Activated CD8-positive, alpha-beta memory T cell treated with anti-CD3 and anti-CD28 coated beads, Interleukin-2, amount 10 ng/mL, durations not matched to agents 7 days and 5 days (primary cell): ENCODE measurements at regions not wholly inside any gene's neighbourhood (a gene's known extent, or its start where the extent isn't known, plus 50 kb on each side); places are given as distances from the start of the nearest gene placed in this dataset.

ENCODE experiments used
- ATAC-seq: fragments of 150-1000 bp; cut with Tn5 transposase; one replicate; pipeline ENCODE4 v1.10.0; 2021; ENCODE audit warnings: moderate library complexity
- CTCF ChIA-PET: fragments of 350-600 bp; sonication (Branson Sonifier 250); formaldehyde crosslinking; loops from one replicate; lab custom pipeline; 2021; ENCODE audit warnings: antibody characterized with exemption; lab: Charles Lee
- DNase-seq: peaks from one replicate; pipeline ENCODE4 v3.0.0-alpha.2; 2020
- H3K27ac Mint-ChIP-seq: one replicate; pipeline ENCODE4 v1.8.0; 2021; ENCODE audit warnings: mild to moderate bottlenecking, mixed read lengths
- H3K27me3 Mint-ChIP-seq: one replicate; pipeline ENCODE4 v1.8.0; 2021; ENCODE audit warnings: mixed read lengths
- H3K36me3 Mint-ChIP-seq: one replicate; pipeline ENCODE4 v1.8.0; 2021; ENCODE audit warnings: mild to moderate bottlenecking, mixed read lengths
- H3K4me1 Mint-ChIP-seq: one replicate; pipeline ENCODE4 v1.8.0; 2021; ENCODE audit warnings: mixed read lengths
- H3K4me3 Mint-ChIP-seq: one replicate; pipeline ENCODE4 v1.8.0; 2021; ENCODE audit warnings: mild to moderate bottlenecking, moderate library complexity, mixed read lengths
- H3K9me3 Mint-ChIP-seq: one replicate; pipeline ENCODE4 v1.8.0; 2022; ENCODE audit warnings: low read depth, mixed read lengths

- ATAC-seq, result no peak
- no peak overlapping the region for H3K27ac Mint-ChIP-seq
- no peak for DNase-seq
- no peak overlapping the region for H3K4me3 Mint-ChIP-seq
- peaks cover 2% of the 10 kb centered on the region for H3K9me3 Mint-ChIP-seq
- CTCF ChIA-PET, result no interaction called here
- H3K4me1 Mint-ChIP-seq, result no peaks in the 10 kb centered on the region
- H3K27me3 Mint-ChIP-seq, result no peaks in the 10 kb centered on the region
- H3K36me3 Mint-ChIP-seq, result no peaks in the 10 kb centered on the region
These were observed 223.2 kb upstream of the ZNF507 start for GRCh38 chr19:32122258-32122657.

DNA sequence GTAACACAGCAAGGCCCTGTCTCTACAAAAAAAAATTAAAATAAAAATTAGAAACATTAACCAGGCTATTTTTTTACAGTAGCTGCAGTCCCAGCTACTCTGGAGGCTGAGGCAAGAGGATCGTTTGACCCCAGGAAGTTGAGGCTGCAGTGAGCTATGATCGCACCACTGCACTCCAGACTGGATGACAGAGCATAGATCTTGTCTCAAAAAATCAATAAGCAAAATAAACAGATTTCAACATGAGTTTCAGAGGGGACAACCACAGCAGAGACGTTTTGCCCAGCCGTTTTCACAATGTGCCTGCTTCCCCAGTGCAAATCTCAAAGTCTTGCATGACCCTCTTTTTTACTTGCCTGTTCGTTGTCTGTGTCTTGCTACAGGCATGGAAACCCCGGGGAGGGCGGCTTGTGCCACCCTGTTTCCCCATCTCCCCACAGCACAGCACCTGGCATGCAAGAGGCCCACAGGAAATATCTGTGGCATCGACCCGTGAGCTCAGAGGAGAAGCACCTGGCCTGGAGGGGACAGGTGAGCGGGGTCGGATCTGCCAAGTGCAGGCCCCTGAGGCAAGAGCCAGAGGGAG lies 222.0 kb upstream of the ZNF507 start:
- DNase-seq, result no peak
- Mint-ChIP-seq H3K9me3 (peaks cover 2% of the 10 kb centered on the region), H3K36me3 (no peaks in the 10 kb centered on the region), H3K27ac (no peak overlapping the region), H3K4me1 (no peaks in the 10 kb centered on the region), H3K27me3 (no peaks in the 10 kb centered on the region), H3K4me3 (no peak overlapping the region)
- no peak for ATAC-seq
- CTCF ChIA-PET, result no interaction called here

DNA sequence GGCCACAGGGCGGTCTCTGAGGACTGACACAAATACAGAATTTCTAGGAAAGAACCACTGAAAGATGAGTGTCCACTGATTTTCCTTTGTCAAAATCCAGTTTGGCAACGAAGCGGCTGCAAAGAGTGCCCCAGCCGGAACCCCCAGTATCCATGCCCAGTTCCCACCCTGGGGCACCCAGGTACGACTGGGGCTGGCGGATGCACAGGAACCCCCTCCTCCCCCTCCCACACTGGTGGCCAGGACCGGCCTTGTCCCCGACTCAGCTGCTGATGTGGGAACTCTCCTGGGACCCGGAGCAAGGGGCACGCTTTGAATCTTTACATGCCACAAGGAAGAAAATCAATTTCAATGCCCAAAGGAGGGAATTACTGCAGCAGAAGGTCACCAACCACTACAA lies 220.8 kb upstream of the ZNF507 start:
- CTCF ChIA-PET, result no interaction called here
- Mint-ChIP-seq H3K36me3 (no peaks in the 10 kb centered on the region), H3K4me3 (no peak overlapping the region), H3K27ac (no peak overlapping the region), H3K9me3 (peaks cover 2% of the 10 kb centered on the region), H3K4me1 (no peaks in the 10 kb centered on the region), H3K27me3 (no peaks in the 10 kb centered on the region)
- ATAC-seq (no peak), DNase-seq (no peak)

GRCh38 chr19:32129141-32129540 lies 216.3 kb upstream of the ZNF507 start:
- Mint-ChIP-seq H3K36me3 (no peaks in the 10 kb centered on the region), H3K9me3 (no peaks in the 10 kb centered on the region), H3K27ac (no peak overlapping the region), H3K4me1 (no peaks in the 10 kb centered on the region), H3K4me3 (no peak overlapping the region), H3K27me3 (no peaks in the 10 kb centered on the region)
- CTCF ChIA-PET, result no interaction called here
- DNase-seq, result no peak
- no peak for ATAC-seq

DNA sequence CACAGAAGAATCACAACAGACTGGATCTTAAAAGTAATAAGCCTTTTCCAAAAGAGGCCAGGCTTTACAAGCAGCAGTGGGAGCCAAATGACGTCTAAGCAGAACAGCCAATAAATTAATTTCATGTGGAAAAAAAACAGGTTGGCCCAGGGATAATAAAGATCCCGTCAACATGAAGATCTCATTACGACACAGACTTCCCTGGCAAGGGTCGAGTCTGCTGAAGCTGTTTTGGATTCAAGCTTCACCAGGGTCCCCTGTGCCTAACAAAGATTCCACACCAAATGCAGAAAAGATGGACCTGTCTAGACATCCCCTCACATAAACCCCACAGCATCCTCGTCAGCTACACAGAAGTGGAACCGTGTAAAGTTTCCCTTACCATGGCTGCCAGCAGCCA lies 215.1 kb upstream of the ZNF507 start:
- Mint-ChIP-seq H3K36me3 (no peaks in the 10 kb centered on the region), H3K4me3 (no peak overlapping the region), H3K27me3 (no peaks in the 10 kb centered on the region), H3K27ac (no peak overlapping the region), H3K4me1 (no peaks in the 10 kb centered on the region), H3K9me3 (no peaks in the 10 kb centered on the region)
- ATAC-seq (no peak), DNase-seq (no peak)
- CTCF ChIA-PET, result no interaction called here

GRCh38 chr19:32131005-32131404 lies 214.4 kb upstream of the ZNF507 start:
- no peaks in the 10 kb centered on the region for H3K27me3 Mint-ChIP-seq
- ATAC-seq (no peak), DNase-seq (no peak)
- no peaks in the 10 kb centered on the region for H3K9me3 Mint-ChIP-seq
- H3K27ac Mint-ChIP-seq, result no peak overlapping the region
- no peaks in the 10 kb centered on the region for H3K36me3 Mint-ChIP-seq
- no peaks in the 10 kb centered on the region for H3K4me1 Mint-ChIP-seq
- CTCF ChIA-PET, result no interaction called here
- H3K4me3 Mint-ChIP-seq, result no peak overlapping the region

GRCh38 chr19:32138416-32138815 lies 207.0 kb upstream of the ZNF507 start:
- no peaks in the 10 kb centered on the region for H3K36me3 Mint-ChIP-seq

DNA sequence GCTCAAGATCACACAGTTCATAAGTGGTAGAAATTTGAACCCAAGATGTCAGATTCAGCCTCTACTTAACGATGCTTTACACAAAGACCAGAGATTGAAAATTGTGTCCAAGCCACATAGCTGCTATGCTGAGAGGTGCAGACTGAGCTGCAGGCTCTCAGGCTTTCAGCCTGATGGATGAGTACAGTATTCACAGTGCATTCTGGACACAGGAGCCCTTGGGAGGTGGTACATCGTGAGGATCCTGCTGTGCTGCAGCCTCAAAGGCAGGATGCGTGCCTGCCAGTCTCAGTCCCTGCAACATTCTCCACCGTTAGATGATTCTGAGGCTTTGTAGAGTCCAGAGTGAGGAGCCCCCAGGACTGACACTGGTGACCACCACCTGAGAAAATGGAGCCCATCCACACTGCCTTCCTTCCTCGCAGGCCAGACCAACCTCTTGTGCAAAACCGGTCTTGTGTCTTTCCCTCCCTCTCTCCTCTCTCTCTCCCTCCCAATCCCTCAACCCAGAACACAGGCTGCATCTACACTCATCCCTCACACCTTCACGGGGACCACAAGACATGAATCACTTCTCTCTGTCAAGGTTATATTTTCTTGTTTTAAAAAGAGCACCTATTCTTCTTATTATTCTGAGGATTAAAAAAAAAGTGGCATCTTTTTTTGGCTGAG lies 203.4 kb upstream of the ZNF507 start:
- Mint-ChIP-seq H3K4me3 (no peak overlapping the region), H3K36me3 (no peaks in the 10 kb centered on the region), H3K27me3 (no peaks in the 10 kb centered on the region), H3K9me3 (peaks cover 12% of the 10 kb centered on the region), H3K27ac (no peak overlapping the region), H3K4me1 (no peaks in the 10 kb centered on the region)
- ATAC-seq (no peak), DNase-seq (no peak)
- CTCF ChIA-PET, result no interaction called here

More at GRCh38 chr19:32138416-32138815, 207.0 kb upstream of the ZNF507 start:
- Mint-ChIP-seq H3K27me3 (no peaks in the 10 kb centered on the region), H3K4me1 (no peaks in the 10 kb centered on the region), H3K4me3 (no peak overlapping the region), H3K27ac (no peak overlapping the region), H3K9me3 (no peaks in the 10 kb centered on the region)
- CTCF ChIA-PET, result no interaction called here
- DNase-seq (no peak), ATAC-seq (no peak)

GRCh38 chr19:32146664-32147063 lies 198.7 kb upstream of the ZNF507 start:
- no peak for DNase-seq
- ATAC-seq, result no peak
- Mint-ChIP-seq H3K4me1 (no peaks in the 10 kb centered on the region), H3K27ac (no peak overlapping the region), H3K36me3 (no peaks in the 10 kb centered on the region), H3K4me3 (no peak overlapping the region), H3K9me3 (peaks cover 25% of the 10 kb centered on the region), H3K27me3 (no peaks in the 10 kb centered on the region)
- CTCF ChIA-PET, result no interaction called here

DNA sequence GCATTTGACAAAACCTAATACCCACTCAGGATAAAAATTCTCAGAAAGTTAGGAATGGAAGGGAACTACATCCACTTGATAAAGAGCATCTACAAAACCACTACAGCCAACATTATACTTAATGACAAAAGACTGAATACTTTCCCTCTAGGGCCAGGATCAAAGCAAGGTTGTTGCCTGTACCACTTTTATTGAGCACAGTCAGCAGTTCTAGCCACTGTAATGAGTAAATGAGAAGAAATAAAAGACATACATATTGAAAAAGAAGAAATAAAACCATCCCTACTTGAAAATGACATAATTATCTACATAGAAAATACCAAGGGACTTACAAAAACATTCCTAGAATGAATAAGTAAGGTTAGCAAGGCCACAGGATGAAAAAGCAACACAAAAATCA lies 194.8 kb upstream of the ZNF507 start:
- Mint-ChIP-seq H3K36me3 (no peaks in the 10 kb centered on the region), H3K4me1 (no peaks in the 10 kb centered on the region), H3K27ac (no peak overlapping the region), H3K4me3 (no peak overlapping the region), H3K9me3 (peaks cover 23% of the 10 kb centered on the region), H3K27me3 (no peaks in the 10 kb centered on the region)
- DNase-seq, result no peak
- CTCF ChIA-PET, result no interaction called here
- ATAC-seq, result no peak

- no peaks in the 10 kb centered on the region for H3K4me1 Mint-ChIP-seq
- ATAC-seq (no peak), DNase-seq (no peak)
- no peaks in the 10 kb centered on the region for H3K36me3 Mint-ChIP-seq
- CTCF ChIA-PET, result no interaction called here
- no peaks in the 10 kb centered on the region for H3K27me3 Mint-ChIP-seq
- H3K27ac Mint-ChIP-seq, result no peak overlapping the region
- peaks cover 2% of the 10 kb centered on the region for H3K9me3 Mint-ChIP-seq
- no peak overlapping the region for H3K4me3 Mint-ChIP-seq
These were observed 191.0 kb upstream of the ZNF507 start for GRCh38 chr19:32154418-32154817.

DNA sequence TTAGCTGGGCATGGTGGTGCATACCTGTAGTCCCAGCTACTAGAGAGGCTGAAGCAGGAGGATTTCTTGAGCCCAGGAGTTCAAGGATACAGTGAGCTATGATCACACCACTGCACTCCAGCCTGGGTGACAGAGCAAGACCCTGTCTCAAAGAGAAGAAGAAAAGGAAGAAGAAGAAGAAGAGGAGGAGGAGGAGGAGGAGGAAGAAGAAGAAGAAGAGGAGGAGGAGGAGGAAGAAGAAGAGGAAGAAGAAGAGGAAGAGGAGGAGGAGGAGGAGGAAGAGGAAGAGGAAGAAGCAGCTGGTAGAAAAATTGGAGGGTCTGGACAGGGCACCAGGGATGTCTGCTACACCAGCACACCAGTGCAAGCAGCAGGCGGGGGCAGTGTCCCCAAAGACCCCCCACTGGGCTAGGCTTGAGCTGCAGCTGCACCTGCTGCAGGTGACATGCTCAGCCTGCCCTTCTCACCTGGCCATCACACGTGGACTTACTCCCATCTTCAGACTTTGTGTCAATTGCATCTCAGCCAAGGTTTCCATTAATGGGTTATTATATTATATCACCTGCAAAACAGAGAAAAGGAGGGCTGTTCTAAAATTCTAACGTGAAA lies 180.9 kb upstream of the ZNF507 start:
- H3K4me3 Mint-ChIP-seq, result no peak overlapping the region

DNA sequence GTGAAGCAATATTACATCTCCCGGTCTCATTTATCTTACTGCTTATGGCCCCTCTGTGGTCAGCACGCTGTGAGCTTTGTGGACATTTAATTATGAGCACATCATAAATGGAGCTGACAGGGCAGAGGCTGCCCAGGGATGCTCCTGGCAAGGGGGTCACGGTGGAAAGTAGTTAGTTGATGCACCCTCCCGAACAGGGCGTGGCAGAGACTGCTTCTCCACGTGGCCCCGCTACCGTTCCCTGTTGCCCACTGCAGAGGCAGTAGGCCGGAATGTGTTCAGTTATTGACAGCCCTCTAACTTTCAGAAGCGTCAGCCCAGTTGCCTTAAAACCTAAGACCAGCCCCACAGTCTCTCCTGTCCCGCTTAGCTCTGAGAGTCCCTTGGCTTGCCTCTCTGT lies 180.3 kb upstream of the ZNF507 start:
- no peaks in the 10 kb centered on the region for H3K36me3 Mint-ChIP-seq
- H3K27me3 Mint-ChIP-seq, result no peaks in the 10 kb centered on the region
- DNase-seq (no peak), ATAC-seq (no peak)
- H3K27ac Mint-ChIP-seq, result no peak overlapping the region
- H3K9me3 Mint-ChIP-seq, result no peaks in the 10 kb centered on the region
- no peaks in the 10 kb centered on the region for H3K4me1 Mint-ChIP-seq
- CTCF ChIA-PET, result no interaction called here
- no peak overlapping the region for H3K4me3 Mint-ChIP-seq

More for the DNA sequence above, 180.9 kb upstream of the ZNF507 start:
- CTCF ChIA-PET, result no interaction called here
- no peak overlapping the region for H3K27ac Mint-ChIP-seq
- H3K4me1 Mint-ChIP-seq, result no peaks in the 10 kb centered on the region
- ATAC-seq (no peak), DNase-seq (no peak)
- no peaks in the 10 kb centered on the region for H3K9me3 Mint-ChIP-seq
- H3K36me3 Mint-ChIP-seq, result no peaks in the 10 kb centered on the region
- no peaks in the 10 kb centered on the region for H3K27me3 Mint-ChIP-seq

- Mint-ChIP-seq H3K4me3 (no peak overlapping the region), H3K36me3 (no peaks in the 10 kb centered on the region), H3K27me3 (no peaks in the 10 kb centered on the region), H3K9me3 (no peaks in the 10 kb centered on the region), H3K27ac (no peak overlapping the region), H3K4me1 (no peaks in the 10 kb centered on the region)
- CTCF ChIA-PET, result no interaction called here
- ATAC-seq (no peak), DNase-seq (no peak)
These were observed 179.7 kb upstream of the ZNF507 start for GRCh38 chr19:32165750-32166149.
